ENCODE measurements at regions not wholly inside any gene's neighbourhood (a gene's known extent, or its start where the extent isn't known, plus 50 kb on each side); places are given as distances from the start of the nearest gene placed in this dataset.

DNA sequence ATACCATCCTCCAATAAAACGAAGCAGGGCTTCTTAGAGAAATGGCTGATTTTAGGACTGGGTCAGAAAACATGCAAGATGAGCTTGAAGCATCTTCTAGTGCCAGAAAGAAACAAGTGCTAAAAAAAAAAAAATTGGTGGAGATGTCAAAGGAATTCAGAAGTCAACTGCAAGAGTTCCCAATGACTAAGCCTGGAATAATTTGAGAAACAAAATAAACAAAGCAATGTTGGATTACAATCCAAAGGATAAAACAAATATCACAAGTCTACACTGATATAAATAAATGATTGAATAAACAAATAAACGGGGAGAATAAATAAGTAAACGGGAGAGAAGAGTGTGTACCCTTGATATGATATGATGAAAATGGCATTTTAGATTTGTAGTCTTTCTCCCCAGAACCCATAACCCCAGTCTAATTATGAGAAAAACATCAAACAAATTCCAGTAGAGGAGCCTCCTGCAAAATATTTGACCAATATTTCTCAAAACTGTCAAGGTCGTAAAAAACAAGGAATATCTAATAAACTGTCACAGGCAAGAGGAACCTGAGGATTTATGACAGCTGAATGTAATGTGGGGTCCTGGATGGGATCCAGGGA is 63.5 kb upstream of the CCL21 start:
- TF ChIP-seq, protein P1, sequence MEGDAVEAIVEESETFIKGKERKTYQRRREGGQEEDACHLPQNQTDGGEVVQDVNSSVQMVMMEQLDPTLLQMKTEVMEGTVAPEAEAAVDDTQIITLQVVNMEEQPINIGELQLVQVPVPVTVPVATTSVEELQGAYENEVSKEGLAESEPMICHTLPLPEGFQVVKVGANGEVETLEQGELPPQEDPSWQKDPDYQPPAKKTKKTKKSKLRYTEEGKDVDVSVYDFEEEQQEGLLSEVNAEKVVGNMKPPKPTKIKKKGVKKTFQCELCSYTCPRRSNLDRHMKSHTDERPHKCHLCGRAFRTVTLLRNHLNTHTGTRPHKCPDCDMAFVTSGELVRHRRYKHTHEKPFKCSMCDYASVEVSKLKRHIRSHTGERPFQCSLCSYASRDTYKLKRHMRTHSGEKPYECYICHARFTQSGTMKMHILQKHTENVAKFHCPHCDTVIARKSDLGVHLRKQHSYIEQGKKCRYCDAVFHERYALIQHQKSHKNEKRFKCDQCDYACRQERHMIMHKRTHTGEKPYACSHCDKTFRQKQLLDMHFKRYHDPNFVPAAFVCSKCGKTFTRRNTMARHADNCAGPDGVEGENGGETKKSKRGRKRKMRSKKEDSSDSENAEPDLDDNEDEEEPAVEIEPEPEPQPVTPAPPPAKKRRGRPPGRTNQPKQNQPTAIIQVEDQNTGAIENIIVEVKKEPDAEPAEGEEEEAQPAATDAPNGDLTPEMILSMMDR (IDR thresholded peaks at IDR 0.05): no peak
- TF ChIP-seq POLR2A (IDR thresholded peaks at IDR 0.05): no peak

All from lower leg skin (tissue), 3 donors.